Panc1 (cell line): ENCODE measurements at regions not wholly inside any gene's neighbourhood (a gene's known extent, or its start where the extent isn't known, plus 50 kb on each side); places are given as distances from the start of the nearest gene placed in this dataset.
"Not testable (repeated sequence)": the region's sequence is repeated elsewhere in the genome, so short reads cannot be mapped to it uniquely, and the experiment has no call there.

Experiments used
- ATAC-seq: fragments of 200-7000 bp; cut with Tn5 transposase; 2 replicates; pipeline ENCODE4 v1.9.1; 2020; ENCODE audit warnings: mild to moderate bottlenecking, moderate library complexity
- BruUV-seq: library from RNA; stranded (reverse); fragments of 400-500 nt; replicated peaks from 2 replicates; lab custom pipeline; 2021; lab: Mats Ljungman, UMichigan
- CTCF ChIA-PET: fragments of 300-600 bp; sonication (Branson Sonifier 250); formaldehyde crosslinking; loops from one replicate; lab custom pipeline; 2022; ENCODE audit warnings: antibody characterized with exemption; lab: Charles Lee
- POLR2A ChIA-PET: fragments of 300-600 bp; sonication (Branson Sonifier 250); formaldehyde crosslinking; loops from one replicate; lab custom pipeline; 2022; ENCODE audit warnings: antibody characterized with exemption; lab: Charles Lee
- DNase-seq: peaks from one replicate; pipeline ENCODE4 v3.0.0-alpha.2; 2010; ENCODE audit warnings: low read depth, low spot score
- H3K27ac ChIP-seq: 2 replicates; pipeline ENCODE4 v1.5.1; 2011; ENCODE audit warnings: mild to moderate bottlenecking, low read length, inconsistent platforms
- H3K27me3 ChIP-seq: fragments of 200-500 bp; sonication (Bioruptor generic); 2 replicates; pipeline ENCODE4 v1.6.0; 2014; ENCODE audit warnings: low read length, inconsistent platforms; ENCODE audit not compliant: control insufficient read depth, insufficient read depth
- H3K36me3 ChIP-seq: fragments of 200-500 bp; sonication (Bioruptor generic); 2 replicates; pipeline ENCODE4 v1.5.1; 2014; ENCODE audit warnings: inconsistent platforms, mild to moderate bottlenecking, low read length, moderate library complexity; ENCODE audit not compliant: control insufficient read depth, insufficient read depth
- H3K4me1 ChIP-seq: 2 replicates; pipeline ENCODE4 v1.5.1; 2011; ENCODE audit warnings: inconsistent platforms, mild to moderate bottlenecking, low read length, moderate library complexity; ENCODE audit not compliant: control insufficient read depth, insufficient read depth
- H3K4me3 ChIP-seq, 2 experiments: 2 replicates each; pipeline ENCODE4 v1.5.1; 2011 to 2012; ENCODE audit warnings: low read depth in 2 of 2, low read length in 2 of 2, mild to moderate bottlenecking in 2 of 2, inconsistent platforms in 1 of 2, moderate library complexity in 1 of 2
- H3K9me3 ChIP-seq: fragments of 200-500 bp; sonication (Bioruptor generic); 2 replicates; pipeline ENCODE4 v1.5.1; 2014; ENCODE audit warnings: low read depth, mild to moderate bottlenecking, inconsistent platforms, low read length, moderate library complexity; ENCODE audit not compliant: control insufficient read depth, insufficient read depth
- CTCF ChIP-seq: fragments of 450-650 bp; IDR thresholded peaks from 2 replicates; pipeline ENCODE4 v1.5.1; 2017; ENCODE audit warnings: mild to moderate bottlenecking
- POLR2AphosphoS5 ChIP-seq: IDR thresholded peaks from 2 replicates; pipeline ENCODE4 v1.6.1; 2012; ENCODE audit warnings: mild to moderate bottlenecking, low read depth, low read length, moderate library complexity
- REST ChIP-seq, 2 experiments: IDR thresholded peaks; 2 replicates each; pipeline ENCODE4 v1.6.1; 2011 to 2012; ENCODE audit warnings: low read depth in 2 of 2, control low read depth in 1 of 2, low read length in 1 of 2, mild to moderate bottlenecking in 1 of 2, moderate library complexity in 1 of 2; ENCODE audit not compliant: insufficient read depth in 1 of 2
- SIN3A ChIP-seq: IDR thresholded peaks from 2 replicates; pipeline ENCODE4 v1.6.1; 2012; ENCODE audit warnings: low read depth, mild to moderate bottlenecking, low read length, moderate library complexity, borderline replicate concordance; ENCODE audit not compliant: insufficient read depth
- TCF7L2 ChIP-seq: IDR thresholded peaks from 2 replicates; pipeline ENCODE4 v1.6.1; 2011; ENCODE audit warnings: mild to moderate bottlenecking, low read depth, low read length, inconsistent platforms
- in situ Hi-C: cut with HindIII; loops from 2 replicates; pipeline ENCODE4 v1.10.0; 2016; ENCODE audit warnings: low sequenced_read_pairs, low pct_unique_long_range_greater_than_20kb
- intact Hi-C: fragments of 100-400 bp; cut with micrococcal nuclease; formaldehyde crosslinking; loops from one replicate; pipeline ENCODE4 v1.10.0; 2022; ENCODE audit not compliant: unreplicated experiment

- POLR2A ChIA-PET, result no interaction called here
- Histone ChIP-seq H3K4me3 (no peak overlapping the region), H3K27ac (peak overlapping the region; percentile 82), H3K36me3 (no peaks in the 10 kb centered on the region), H3K27me3 (no peaks in the 10 kb centered on the region), H3K4me1 (peaks cover 4% of the 10 kb centered on the region), H3K9me3 (peaks cover 12% of the 10 kb centered on the region; the same call in 1 of the 2 replicates)
- TF ChIP-seq SIN3A (no peak), REST (IDR thresholded peaks at IDR 0.05; ENCODE audit: insufficient read depth in 1 of 2, low read depth in 2 of 2, low read length in 1 of 2) (no peak), CTCF (no peak), TCF7L2 (no peak), POLR2AphosphoS5 (no peak)
- intact Hi-C loops, result no loop called here
- DNase-seq, result no peak
- ATAC-seq, result no peak; the same call in 1 of the 2 replicates
- in situ Hi-C loops, result no loop called here
- CTCF ChIA-PET, result no interaction called here
- no TSS peak for BruUV-seq
Measured at GRCh38 chr12:75790219-75790618, 241.4 kb downstream of the PHLDA1 start.

GRCh38 chr12:75787146-75787545 is 244.4 kb downstream of the PHLDA1 start:
- H3K27ac ChIP-seq, result peak overlapping the region; percentile 92
- intact Hi-C loops, result not testable (repeated sequence)

GRCh38 chr12:75786070-75786469 is 245.5 kb downstream of the PHLDA1 start:
- peak overlapping the region; percentile 92 for H3K27ac ChIP-seq
- no peak for TF ChIP-seq SIN3A
- TF ChIP-seq CTCF, result no peak
- TF ChIP-seq TCF7L2, result no peak
- no peak for TF ChIP-seq REST (IDR thresholded peaks at IDR 0.05; ENCODE audit: insufficient read depth in 1 of 2, low read depth in 2 of 2, low read length in 1 of 2)
- ChIA-PET POLR2A (interaction anchor here (0.6 kb wide), 1 partner anchor 80 kb away, joined by 3 read pairs; no protein-coding TSS in a partner anchor), CTCF (no interaction called here)
- peaks cover 24% of the 10 kb centered on the region for H3K4me1 ChIP-seq
- H3K27me3 ChIP-seq, result no peaks in the 10 kb centered on the region
- H3K36me3 ChIP-seq, result no peaks in the 10 kb centered on the region
- DNase-seq (no peak), ATAC-seq (no peak)
- in situ Hi-C loops, result no loop called here
- no TSS peak for BruUV-seq
- H3K4me3 ChIP-seq, result no peak overlapping the region
- H3K9me3 ChIP-seq, result peaks cover 17% of the 10 kb centered on the region
- intact Hi-C loops, result no loop called here

More at GRCh38 chr12:75787146-75787545, 244.4 kb downstream of the PHLDA1 start:
- CTCF ChIA-PET, ATAC-seq, H3K4me3 ChIP-seq, in situ Hi-C loops, POLR2A ChIA-PET, BruUV-seq, H3K36me3 ChIP-seq, H3K27me3 ChIP-seq, DNase-seq: not testable (repeated sequence)
- Histone ChIP-seq H3K4me1 (peaks cover 24% of the 10 kb centered on the region), H3K9me3 (peaks cover 11% of the 10 kb centered on the region; the same call in 1 of the 2 replicates)
